HG02678 (cell line): ENCODE measurements at regions not wholly inside any gene's neighbourhood (a gene's known extent, or its start where the extent isn't known, plus 50 kb on each side); places are given as distances from the start of the nearest gene placed in this dataset.

Experiments used
- ATAC-seq: cut with Tn5 transposase; IDR thresholded peaks from one replicate; pipeline ENCODE4 v1.9.1; 2021; ENCODE audit warnings: mild to moderate bottlenecking, moderate library complexity; ENCODE audit not compliant: unreplicated experiment

GRCh38 chr9:89982016-89982415 is 377.2 kb downstream of the GADD45G start:
- no peak for ATAC-seq

GRCh38 chr9:89983411-89983810 is 378.6 kb downstream of the GADD45G start:
- ATAC-seq: no peak

GRCh38 chr9:89984214-89984613 is 379.4 kb downstream of the GADD45G start:
- ATAC-seq: no peak

GRCh38 chr9:89985068-89985467 is 380.3 kb downstream of the GADD45G start:
- no peak for ATAC-seq

- ATAC-seq: no peak
These were observed 381.4 kb downstream of the GADD45G start for GRCh38 chr9:89986190-89986589.

- ATAC-seq: no peak
These were observed 383.6 kb downstream of the GADD45G start for GRCh38 chr9:89988458-89988857.

GRCh38 chr9:89991204-89991790 is 386.5 kb downstream of the GADD45G start:
- ATAC-seq: no peak

GRCh38 chr9:89992326-89993198 is 387.8 kb downstream of the GADD45G start:
- no peak for ATAC-seq

- no peak for ATAC-seq
These were observed 389.1 kb downstream of the GADD45G start for GRCh38 chr9:89993678-89994630.

- ATAC-seq: no peak
These were observed 390.3 kb downstream of the GADD45G start for GRCh38 chr9:89994988-89995613.

GRCh38 chr9:89996116-89996515 is 391.3 kb downstream of the GADD45G start:
- ATAC-seq: no peak

- ATAC-seq: no peak
These were observed 392.0 kb downstream of the GADD45G start for GRCh38 chr9:89996773-89997172.

GRCh38 chr9:89998633-89999032 is 393.8 kb downstream of the GADD45G start:
- ATAC-seq: no peak

- ATAC-seq: no peak
These were observed 394.3 kb downstream of the GADD45G start for GRCh38 chr9:89999176-89999533.

GRCh38 chr9:89999534-90000370 is 394.9 kb downstream of the GADD45G start:
- ATAC-seq: peak; percentile 97

- no peak for ATAC-seq
These were observed 396.1 kb downstream of the GADD45G start for GRCh38 chr9:90000925-90001324.

- ATAC-seq: no peak
These were observed 396.9 kb downstream of the GADD45G start for GRCh38 chr9:90001747-90002146.

GRCh38 chr9:90002397-90003271 is 397.8 kb downstream of the GADD45G start:
- ATAC-seq: no peak

GRCh38 chr9:90005388-90005787 is 400.6 kb downstream of the GADD45G start:
- no peak for ATAC-seq
